HG03558 (cell line): ENCODE measurements at regions not wholly inside any gene's neighbourhood (a gene's known extent, or its start where the extent isn't known, plus 50 kb on each side); places are given as distances from the start of the nearest gene placed in this dataset.

ENCODE experiments used
- ATAC-seq: cut with Tn5 transposase; IDR thresholded peaks from one replicate; pipeline ENCODE4 v1.9.1; 2021; ENCODE audit warnings: moderate number of reproducible peaks; ENCODE audit not compliant: unreplicated experiment; ENCODE audit errors: extremely low read depth

GRCh38 chr15:98565566-98565965 lies 82.8 kb upstream of the IGF1R start:
- no peak for ATAC-seq

- no peak for ATAC-seq
These were observed 80.4 kb upstream of the IGF1R start for GRCh38 chr15:98567951-98568350.

- no peak for ATAC-seq
These were observed 79.8 kb upstream of the IGF1R start for GRCh38 chr15:98568382-98569017.

DNA sequence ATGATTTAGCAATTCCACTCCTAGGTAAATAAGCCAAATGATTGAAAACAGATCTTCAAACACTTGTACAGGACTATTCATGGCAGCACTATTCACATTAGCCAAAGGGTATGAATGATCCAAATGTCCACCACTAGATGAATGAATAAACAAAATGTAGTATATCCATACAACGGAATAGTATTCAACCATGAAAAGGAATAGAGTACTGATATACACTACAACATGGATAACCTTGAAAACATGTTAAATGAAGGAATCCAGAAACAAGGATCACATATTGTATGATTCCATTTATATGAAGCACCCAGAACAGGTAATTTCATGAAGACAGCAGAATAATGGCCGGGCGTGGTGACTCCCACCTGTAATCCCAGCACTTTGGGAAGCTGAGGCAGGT lies 78.2 kb upstream of the IGF1R start:
- ATAC-seq: no peak

- ATAC-seq: no peak
These were observed 67.8 kb upstream of the IGF1R start for GRCh38 chr15:98580572-98580971.

GRCh38 chr15:98581715-98582114 lies 66.6 kb upstream of the IGF1R start:
- no peak for ATAC-seq

- no peak for ATAC-seq
These were observed 65.3 kb upstream of the IGF1R start for GRCh38 chr15:98582900-98583554.

GRCh38 chr15:98583771-98584430 lies 64.4 kb upstream of the IGF1R start:
- ATAC-seq: no peak

DNA sequence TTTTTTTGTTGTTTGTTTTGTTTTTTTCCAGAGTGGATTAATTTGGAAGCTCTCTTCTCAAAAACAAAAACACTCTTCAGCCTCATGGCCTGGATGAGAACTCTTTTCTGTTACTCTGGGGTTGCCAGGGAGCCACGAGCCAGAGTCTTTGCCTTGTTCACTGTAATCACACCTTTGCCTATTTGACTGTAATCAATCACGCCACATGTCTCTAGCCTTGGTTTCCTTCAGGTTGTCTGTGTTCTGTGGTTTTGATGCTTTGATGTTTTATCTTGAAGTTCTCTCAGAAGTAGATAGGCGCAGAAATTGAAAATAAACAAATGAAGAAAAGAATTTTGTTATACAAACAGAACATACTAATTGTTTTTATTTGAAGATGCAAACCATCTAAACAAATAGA lies 62.3 kb upstream of the IGF1R start:
- no peak for ATAC-seq

- no peak for ATAC-seq
These were observed 56.2 kb upstream of the IGF1R start for GRCh38 chr15:98592136-98592535.

DNA sequence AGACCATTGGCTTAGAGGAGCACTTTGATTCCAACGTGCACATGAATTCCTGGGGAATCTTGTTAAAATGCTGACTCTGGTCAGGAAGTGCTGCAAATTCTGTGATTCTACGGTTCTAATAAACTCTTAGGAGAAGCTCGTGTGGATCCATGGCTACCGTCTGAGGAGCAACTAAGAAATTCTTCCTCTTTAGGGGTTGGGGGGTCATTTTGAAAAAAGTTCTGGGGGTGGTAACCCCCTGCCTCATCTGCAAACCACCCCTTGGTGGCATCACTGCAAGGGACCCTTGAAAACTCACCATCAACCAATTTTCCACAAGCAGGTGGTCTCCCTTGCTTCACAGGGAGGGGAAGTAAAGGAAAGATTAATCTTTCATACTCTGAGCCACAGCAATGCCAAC lies 52.2 kb upstream of the IGF1R start:
- ATAC-seq: no peak

DNA sequence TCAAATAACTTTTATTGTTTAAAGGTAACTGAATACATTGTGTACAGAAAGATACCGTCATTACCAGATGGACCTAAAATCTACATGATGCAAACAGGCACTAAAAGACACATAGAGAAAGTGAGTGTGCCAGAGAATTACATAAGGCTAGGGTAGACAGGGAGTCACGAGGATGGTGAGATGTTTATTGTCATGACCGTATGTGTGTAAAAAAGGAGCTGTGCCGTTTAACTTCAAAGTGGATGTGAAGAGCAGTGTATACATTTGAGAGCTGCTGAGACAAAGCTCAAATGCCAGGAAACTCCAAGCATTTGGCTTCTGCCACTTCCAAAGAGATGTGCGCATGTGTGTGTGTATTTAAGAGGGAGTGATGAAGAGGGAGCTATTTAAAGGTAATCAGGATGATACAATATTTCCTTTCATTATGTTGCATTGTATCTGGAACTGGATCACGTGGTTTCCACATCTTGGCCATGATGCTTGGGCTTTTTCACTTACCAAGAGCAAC lies 51.4 kb upstream of the IGF1R start:
- ATAC-seq: no peak

GRCh38 chr15:98597666-98598065 lies 50.7 kb upstream of the IGF1R start:
- ATAC-seq: no peak
